NOMO-1 treated with DMSO at 0.1 percent for 48 hours (cell line): ENCODE measurements at regions not wholly inside any gene's neighbourhood (a gene's known extent, or its start where the extent isn't known, plus 50 kb on each side); places are given as distances from the start of the nearest gene placed in this dataset.

Source experiments
- DNase-seq: peaks from one replicate; lab custom pipeline; 2025; ENCODE audit not compliant: unreplicated experiment; lab: John Stamatoyannopoulos, UW

DNA sequence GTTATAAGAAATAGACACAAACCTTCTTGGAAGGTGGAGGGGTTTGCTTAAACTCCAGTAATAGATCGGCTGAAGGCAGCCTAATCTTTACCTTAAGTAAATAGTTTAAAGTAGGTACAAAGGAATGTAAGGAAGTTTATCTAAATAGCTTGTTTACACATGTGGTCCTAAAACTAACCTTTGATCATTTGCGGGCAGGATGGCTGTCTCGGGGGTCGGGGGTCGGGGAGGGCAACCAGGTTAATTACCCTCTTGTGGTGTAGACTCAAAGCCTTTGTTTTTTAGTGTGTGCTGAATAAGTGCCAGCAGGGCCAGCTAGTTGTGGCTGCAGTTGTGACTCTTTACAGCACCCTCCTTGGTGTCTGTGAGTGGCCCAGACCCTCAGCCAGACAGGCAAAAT, 256.9 kb upstream of the SESN3 start:
- DNase-seq: no peak

DNA sequence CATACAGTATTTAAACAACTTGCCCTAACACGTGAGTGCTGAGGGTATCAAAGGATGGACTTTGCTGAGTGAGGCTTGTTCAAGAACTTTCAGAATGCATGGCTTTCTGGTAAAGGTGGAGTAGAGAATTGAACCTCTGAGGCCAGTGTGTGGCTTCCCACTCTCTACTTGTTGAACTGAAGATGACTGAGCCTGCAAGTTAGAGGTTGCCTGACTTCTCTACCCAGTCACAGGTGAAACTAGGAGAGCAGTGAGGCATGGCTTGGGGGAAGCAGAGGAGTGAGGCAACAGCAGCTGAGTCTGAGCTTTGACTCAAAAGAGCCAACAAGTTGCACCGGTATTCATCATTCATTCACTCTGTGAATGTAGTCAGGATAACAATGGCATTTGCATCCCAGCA, 256.4 kb upstream of the SESN3 start:
- DNase-seq: no peak

DNA sequence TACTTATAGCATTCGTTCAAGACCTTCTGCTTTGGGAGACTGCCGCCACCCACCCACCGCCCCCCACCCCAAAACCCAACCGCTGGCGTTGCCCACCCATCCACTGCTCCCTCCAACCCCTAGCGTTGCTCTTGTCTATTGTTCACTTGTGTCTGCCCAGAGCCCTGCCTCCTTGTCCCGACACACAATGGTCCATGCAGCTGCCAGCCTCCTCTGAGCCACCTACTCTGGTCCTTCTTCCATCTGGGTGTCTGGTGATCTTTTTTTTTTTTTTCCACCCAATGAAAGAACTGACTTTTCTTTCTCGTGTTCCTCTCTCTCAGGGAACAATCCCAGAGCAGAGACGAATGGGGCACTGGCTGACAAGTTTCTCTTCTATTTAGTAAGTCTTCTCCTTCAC, 256.0 kb upstream of the SESN3 start:
- no peak for DNase-seq

DNA sequence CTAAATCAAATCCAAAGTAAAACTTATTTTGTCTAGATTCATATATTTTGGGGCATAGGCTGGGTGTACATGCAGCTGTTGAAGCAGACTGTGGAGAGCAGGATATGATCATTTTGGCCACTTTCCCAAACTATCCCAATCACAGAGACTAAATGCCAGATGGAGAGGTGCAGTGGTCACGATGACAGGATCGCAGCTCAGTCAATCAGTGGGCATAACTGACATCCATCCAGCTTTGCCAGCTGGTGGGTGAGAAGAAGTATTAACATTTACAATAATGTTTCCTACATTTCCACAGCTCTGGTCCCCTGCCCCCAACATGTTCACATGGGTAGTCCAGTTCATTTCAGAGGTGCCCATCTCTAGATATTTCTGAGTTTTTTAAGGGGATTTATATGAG, 255.5 kb upstream of the SESN3 start:
- no peak for DNase-seq

DNA sequence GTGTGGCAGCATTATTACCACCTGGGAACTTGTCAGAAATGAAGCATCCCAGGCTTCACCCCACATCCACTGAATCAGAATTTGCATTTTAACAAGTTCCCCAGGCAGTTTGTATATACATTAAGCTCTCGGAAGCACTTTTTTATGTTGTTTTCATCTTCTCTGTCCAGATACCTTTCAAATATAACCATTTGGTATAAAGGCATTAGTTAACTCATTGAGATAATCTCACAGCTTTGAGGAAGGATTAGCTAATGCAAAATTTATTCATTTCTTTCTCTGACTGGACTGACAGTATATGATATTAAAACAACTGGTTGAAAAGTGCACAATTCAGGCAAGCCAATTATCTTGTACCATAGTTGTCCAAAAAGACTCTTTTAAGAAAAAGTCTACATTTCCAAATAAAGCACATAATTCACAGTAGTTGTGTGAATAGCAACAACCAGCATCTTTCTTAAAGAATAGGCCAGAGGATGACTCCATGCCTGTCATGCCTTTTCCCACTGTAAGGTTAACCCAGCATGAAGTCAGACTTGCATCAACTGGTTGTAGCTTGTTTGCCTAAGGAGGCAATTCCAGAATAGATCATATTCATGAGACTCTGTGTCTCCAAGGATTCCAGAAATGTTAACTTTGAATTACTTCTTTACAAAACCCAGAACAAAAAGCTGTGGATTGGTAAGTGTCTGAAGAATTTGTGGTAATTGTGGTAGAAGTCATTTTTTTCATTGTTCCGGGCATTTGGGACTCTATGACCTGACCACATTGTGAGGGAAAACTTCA, 254.3 kb upstream of the SESN3 start:
- no peak for DNase-seq

DNA sequence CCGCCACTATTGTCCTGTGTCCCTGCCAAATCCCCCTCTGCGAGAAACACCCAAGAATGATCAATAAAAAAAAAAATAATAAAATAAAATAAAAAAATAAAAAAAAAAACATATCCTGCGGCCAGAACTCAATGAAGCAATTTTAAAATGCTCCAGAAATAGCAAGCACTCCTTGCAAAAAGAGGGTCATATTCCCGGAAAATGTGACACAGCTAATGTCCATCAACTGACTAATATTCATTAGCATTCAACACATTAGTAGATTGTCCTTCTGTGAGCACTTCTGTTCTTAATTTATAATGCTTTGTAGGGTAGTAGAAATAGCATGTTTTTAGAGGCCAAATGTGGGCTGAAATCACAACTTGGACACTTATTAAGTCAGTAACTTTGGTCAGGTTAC, 252.3 kb upstream of the SESN3 start:
- DNase-seq: no peak

DNA sequence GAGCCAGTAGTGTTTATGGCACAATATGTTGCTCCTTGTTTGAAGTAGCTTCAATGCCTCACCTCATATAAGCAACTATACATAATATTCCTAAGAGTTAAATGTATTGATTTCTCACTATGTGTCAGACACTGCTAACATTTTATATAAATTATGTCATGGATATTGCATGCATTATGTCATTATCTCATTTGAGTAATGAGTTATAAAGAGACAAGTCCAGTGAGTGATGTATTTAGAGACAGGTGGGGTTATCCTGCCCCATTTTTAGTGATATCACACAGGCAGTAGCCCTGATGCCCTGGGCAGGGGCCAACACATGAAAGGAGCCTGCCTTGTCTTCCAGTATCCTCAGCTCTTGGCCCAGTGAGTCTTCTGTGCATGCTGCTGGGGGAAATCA, 247.0 kb upstream of the SESN3 start:
- no peak for DNase-seq

DNA sequence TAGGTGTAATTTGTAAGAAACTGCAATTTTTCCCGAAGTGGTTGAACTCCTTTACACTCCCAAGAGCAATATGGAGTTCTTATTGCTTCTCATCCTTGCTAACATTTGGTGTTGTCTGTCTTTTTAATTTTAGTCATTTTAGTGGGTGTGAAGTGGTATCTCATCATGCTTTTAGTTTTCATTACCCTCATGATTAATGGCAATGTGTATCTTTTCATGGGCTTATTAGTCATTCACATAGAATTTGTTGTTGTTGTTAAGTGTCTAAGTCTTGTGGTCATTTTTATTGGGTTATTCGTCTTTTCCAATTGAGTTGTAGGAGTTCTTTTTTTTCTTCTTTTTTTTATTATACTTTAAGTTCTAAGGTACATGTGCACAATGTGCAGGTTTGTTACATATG, 238.3 kb upstream of the SESN3 start:
- DNase-seq: no peak

DNA sequence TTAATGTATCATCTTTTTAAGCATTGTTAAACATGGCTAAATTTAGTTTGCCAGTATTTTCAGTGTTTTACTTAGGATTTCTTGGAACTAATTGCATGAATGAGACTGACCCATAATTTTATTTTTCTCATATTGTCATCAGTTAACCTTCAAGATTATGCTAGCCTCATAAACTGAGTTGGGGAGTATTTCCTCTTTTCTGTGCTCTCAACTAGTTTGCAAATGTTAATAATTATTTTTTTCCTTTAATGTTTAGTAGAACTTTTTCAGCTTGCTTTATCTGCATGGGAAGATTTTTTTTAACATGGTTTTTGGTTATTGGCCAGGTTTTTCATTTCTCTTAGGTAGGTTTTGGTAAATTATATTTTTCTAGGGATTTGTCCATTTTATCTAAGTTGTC, 235.4 kb upstream of the SESN3 start:
- no peak for DNase-seq

DNA sequence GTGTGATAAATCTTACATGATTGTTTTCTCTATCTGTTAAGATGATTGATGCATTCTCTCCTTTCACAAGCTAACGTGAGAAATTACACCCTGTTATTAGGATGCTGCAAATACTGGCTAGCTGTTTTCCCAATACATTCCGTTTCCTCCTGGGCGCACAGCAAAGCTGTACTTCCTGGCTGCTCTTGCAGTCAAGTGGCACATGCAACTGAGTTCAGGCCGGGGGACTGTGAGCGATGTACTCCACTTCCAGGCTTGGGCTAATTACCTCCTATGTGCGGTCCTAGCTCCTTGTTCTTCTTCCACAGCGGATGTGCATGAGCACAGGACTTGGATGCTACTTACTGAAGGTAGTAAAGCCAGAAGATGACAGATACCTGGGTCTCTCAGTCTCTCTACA, 234.9 kb upstream of the SESN3 start:
- DNase-seq: no peak

DNA sequence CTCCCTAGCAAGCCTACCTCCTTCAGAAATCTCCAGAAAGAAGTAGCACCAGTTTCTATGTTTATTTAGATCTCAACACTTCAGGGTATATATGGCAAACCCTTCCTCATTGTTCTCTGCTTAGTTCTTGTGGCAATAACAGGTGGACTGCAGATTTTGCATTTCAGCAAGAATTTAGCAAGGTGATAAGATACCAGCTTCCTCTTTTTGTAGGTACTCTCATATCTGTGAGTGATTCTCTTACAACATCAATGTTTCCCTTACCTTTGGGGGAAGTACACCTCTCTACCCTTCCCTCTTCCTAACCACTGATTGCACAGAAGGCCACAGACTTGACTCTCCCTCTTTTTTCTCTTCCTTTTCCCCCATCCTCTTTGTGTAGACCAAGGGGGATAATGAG, 230.9 kb upstream of the SESN3 start:
- no peak for DNase-seq

DNA sequence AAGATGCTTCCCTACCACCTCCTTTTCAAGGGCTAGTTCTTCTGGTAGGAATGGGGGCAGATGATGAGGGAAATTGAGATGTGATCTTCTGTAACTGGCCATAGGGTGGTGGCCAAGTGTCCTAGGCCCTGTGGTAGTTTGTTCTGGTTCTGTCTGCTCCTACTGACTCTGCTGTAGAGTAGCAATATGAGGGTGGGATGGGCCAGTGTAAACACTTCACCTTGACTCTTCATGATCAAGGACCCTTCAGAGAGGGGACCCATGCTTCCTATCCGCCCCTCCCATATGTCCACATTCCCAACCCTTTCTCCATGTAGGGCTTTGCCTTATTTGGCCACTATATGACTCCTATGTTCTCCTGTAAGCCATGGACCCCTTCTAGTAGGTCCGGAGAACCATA, 230.3 kb upstream of the SESN3 start:
- DNase-seq: no peak

DNA sequence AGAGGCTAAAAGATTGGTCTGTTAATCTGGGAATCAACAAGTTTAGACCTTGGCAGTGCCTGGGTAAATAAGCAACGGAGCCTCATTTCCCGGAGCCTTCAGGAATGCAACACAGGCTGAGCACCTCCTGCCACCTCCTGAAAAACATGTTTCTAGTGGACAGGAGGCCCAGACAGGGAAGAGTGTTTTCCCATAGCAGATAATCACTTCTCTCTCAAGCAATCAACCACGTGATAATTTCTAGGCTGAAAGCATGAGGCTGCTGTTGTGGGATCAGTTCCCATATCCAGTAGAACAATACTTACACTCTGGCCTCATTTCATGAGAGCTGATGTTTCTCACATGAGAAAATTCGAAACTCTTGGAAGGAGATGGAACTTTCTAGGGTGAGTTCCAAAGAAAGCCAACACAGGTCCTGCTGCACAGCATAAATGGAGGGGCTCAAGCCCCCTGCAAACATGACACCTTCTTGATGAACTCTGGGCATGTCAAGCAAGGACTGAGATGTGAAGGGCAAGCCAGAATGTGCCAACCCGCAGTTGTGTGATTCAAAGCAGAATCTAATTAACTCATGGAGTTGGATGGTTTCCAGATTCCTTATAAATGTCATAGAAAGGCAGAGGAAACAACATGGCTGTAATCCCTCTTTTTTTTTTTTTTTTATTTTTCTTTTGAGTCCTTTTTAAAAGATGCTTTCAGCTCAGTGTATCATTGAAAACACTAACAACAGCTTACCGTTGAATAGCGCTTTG, 228.5 kb upstream of the SESN3 start:
- DNase-seq: no peak

DNA sequence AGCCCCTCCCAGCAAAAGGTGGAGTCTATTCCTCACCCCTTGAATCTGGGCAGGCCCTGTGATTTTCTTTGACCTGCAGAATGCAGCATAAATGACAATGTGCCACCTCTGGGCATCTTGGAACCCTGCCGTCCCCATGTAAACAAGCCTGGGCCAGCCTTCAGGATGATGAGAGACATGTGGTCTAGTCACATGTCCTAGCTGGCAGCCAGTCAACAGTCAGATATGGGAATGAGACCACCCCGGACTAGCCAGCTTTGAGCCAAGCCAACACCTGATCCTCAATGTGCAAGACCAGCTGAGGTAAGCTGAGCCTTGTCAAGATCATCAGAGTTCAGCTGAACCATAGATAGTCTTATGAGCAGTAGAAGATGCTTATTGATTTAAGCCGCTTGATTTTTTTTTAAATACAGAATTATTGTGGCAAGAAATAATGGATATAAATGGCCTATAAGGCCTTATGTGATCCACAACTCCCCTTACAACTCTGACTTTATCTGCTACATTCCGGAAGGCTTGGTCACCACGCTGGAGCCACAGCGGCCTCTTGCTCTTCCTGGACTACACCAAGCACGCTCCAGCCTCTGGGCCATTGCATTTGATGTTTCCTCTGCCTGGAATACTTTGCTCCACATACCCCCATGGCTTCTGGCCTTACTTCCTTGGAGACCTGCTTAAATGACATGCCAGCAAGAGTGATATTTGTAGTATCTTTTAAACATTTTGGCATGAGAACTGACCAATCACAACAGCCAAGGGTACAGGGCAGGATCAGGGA, 225.9 kb upstream of the SESN3 start:
- DNase-seq: no peak

DNA sequence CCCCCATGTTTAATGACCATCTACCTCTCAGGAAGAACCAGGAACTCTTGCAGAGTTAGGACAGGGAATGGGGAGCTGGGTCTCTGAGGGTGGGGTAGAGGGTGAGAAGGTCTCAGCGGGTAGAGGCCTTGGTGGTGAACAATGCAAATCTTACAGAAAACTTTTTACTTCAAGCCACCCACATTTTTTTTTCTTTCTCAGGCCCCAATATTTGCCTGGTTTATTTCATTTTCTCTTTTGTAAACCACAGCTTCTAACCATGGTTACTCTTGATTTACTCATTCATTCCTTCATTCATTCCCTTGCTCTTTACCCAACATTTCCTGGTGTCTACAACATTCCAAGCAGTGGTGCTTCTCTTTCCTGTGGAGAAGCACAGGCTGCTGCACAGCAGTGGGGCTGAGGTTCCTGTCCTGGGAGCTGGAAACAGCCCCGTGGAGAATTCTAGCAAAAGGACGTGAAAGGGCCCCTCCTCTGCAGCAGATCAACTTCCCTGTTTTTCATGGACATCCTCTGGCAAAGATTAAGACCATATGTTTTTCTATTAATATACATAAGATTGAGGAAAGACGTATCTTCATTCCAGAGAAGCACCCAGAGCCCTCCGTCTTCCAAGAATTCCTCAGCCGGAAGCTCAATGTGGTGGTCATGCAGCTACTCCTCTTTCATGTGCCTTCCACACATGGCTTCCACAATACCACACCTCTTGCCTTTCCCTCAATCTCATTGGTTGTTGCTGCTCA, 224.4 kb upstream of the SESN3 start:
- DNase-seq: no peak

DNA sequence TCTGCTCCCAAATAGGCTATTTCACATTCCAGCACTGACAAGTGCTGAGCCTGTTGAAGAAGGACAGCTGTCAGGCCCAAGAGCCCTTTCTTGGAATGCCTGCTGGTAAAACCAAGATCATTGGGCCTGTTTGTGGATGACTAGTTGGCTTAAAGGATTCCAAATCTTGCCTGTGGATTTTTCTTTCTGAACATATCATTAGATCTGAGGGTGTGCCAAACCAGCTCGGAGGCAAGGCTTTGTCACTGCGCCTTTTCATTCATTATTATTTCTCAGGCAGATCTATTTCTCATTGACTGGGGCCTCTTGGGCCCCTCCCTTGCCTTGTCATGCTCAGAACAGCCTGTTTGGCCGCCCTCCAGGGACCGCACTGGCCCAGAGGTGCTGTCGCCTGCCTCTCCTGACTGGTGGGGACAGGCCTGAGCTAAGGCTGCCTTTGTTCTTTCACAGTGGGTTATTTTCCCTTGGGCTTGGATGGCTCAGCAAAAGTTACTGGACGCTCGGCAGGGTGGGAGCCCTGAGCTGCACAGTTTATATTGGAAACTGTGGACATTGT, 222.7 kb upstream of the SESN3 start:
- DNase-seq: no peak

DNA sequence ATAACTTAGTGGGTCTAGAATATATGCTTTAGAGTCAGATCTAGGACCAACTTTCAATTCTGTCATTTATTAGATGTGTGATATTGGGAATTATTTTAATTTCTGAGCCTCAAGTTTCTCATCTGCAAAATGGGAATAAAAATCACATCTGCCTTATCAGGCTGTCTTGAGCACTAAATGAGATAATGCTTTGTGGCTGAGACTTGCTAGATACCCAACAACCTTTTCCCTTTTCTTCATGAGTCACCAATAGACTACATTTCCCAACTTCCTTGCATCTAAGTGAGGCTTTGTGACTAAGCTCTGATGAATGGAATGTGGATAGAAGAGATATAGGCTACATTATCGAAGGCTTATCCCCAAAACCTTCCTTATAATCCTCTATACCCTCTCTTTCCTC, 220.7 kb upstream of the SESN3 start:
- DNase-seq: peak; percentile 30

DNA sequence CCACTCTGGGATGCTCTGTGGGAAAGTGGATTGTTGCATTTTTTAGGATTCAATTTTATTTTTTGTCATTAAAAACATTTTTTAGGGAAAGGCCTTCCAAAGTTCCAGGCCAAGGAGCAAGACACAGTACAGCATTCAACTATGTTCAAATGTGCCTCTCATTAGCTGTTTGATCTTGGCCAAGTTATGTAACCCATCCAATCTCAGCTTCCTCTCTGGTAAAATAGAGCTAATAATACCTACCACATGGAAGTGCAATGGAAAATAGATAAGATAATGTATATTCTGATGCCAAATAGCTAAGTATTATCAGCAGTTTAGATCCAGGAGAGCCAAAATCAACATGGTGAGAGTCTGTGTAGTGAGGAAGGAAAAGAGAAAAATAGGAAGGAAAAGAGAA, 220.3 kb upstream of the SESN3 start:
- no peak for DNase-seq

DNA sequence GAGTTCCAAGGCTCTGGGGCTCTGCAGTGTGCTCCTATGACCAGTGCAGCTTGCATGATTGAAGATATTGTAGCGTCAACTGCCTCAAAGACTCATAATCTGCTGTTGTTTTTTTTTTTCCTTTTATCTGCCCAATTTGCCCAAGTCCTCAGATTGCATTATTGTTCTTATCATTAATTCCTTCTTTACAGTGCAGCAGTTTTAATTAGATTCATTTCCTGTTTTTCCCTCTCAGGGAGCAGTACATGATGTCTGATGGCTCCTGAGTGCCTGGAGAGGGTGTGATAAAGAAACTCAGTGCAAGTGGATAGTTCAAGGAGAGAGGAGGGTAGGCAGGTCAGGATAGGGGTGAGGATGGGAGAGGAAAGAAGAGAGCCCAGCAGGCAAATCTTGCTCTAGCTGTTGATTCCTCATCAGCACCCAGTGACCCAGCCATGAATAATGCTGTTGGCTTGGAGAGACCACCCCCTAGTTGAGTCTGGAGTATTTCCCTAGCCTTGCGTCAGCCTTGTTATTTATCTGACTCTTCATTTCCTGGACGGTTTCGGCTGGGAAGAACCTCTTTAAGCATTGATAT, 219.6 kb upstream of the SESN3 start:
- no peak for DNase-seq

DNA sequence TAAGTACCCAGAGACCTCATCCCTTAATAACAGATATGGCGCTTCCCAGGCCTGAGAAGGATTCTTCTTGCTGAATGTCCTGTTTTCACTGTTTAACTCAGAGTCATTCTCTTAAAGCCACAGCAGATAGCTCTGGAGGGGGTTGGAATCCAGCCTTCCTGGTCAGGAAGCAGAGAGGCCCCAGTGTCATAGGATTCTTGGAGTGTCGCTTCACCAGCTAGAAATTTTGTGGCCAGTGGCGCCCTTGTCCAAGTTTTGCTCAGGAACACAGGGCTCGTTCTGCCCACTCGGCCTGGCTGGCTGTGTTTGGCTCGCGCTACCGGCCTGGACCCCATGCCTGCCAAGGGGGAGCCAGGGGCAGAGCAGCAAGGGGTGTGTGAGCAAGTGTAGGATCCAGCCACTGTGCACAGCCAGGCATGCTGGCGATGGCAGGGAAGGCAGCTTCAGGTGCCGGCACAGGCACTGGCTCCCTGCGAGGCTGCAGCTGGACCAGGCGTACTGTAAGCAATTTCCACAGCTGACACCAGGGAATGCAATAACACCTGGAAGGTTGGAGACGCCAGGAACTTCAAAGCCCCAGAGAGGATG, 214.8 kb upstream of the SESN3 start:
- DNase-seq: no peak
